ENCODE measurements at regions not wholly inside any gene's neighbourhood (a gene's known extent, or its start where the extent isn't known, plus 50 kb on each side); places are given as distances from the start of the nearest gene placed in this dataset.

DNA sequence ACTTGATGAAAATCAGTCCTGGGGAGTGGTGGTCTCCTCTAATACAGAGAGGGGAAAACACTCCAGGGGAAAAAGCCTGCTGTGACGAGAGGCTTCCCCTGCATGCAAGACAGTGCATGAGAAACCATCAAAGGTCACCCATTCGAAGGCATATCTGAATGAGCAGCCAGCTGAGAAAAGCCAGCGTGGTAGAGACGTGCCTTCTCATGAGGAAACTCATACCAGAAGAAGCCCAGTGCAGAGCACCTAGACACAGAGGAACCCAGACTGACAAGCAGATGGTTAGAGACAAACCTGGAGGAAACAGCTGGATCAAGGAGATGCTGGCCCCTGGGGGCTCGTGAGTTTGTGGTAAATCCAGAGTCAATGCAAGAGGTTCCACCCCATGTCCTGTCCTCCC, 534.8 kb downstream of the BRD1 start:
- DNase-seq = no peak

DNA sequence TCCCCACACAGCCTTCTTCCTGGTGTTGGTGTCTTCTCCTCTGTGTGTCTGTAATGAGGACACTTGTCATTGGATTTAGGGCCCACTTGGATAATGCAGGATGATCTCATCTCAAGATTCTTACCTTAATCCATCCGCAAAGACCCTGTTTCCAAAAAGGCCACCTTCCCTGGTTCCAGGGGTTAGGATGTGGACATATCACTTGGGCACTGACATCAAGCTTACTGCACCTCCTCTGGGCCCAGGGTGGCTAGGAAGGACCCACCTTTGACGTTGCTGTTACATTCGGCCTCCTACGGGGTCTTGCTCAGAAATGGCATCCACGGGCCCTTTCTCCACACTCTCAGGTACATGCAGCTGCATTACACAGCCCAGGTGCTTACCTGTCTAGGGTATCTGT, 535.9 kb downstream of the BRD1 start:
- no peak for DNase-seq

- no peak for DNase-seq
These were observed 536.5 kb downstream of the BRD1 start for GRCh38 chr22:49291169-49291568.

GRCh38 chr22:49290711-49291110, 537.0 kb downstream of the BRD1 start:
- DNase-seq = no peak

- no peak for DNase-seq
These were observed 537.6 kb downstream of the BRD1 start for GRCh38 chr22:49289822-49290679.

- DNase-seq = no peak
These were observed 541.4 kb downstream of the BRD1 start for GRCh38 chr22:49286181-49286760.

- DNase-seq = no peak
These were observed 542.7 kb downstream of the BRD1 start for GRCh38 chr22:49284931-49285330.

DNA sequence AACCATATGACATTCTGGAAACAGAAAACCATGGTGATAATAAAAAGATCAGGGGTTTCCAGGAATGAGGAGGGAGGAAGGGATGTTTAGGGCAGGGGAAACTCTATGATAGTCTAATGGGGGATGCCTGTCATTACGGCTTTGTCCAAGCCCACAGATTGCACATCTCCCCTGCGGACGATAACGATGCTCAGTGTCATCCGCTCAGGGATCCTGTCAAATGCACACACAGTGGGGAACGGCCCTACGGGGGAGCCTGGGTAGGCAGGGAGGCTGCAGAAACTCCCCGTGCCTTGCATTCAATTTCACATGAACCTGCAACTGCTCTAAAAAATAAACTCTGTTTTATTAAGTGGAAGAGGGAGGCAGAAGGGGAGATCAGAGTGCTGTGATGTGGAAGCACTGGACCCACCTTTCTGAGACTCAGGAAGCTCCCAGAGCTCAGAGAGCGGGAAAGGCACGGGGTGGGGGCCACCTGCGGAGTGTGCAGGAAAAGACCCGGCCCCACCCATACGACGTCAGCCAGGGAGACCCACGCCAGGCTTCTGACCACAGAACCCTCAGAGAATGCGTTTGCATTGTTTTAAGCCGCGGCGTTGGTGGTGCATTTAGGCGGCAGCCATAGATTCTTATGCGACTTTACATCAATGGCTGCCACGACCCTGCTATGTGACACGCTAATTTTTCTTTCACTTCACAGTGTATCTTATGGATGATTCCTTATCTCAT, 543.5 kb downstream of the BRD1 start:
- no peak for DNase-seq

- DNase-seq = no peak
These were observed 545.1 kb downstream of the BRD1 start for GRCh38 chr22:49282596-49282995.

- DNase-seq = no peak
These were observed 546.0 kb downstream of the BRD1 start for GRCh38 chr22:49281467-49282340.

DNA sequence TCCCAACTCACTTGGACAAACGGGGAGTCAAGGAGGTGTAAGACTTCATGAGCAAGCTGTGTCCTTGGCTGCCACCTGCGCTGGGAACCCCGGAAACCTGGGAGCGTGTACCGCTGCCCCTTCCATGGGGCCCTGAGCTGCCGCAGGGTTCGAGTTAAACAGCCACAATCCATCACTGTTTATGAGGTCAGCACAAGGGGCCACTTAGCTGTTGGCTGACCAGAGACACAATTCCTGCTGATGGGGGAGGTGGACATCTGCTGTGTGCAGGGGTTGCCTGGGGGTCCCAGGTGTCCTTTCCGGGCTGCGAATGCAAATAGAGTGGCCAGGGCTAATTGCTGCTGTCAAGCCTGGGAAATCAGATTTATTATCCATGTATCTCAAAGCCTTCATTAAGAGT, 549.3 kb downstream of the BRD1 start:
- DNase-seq = no peak

DNA sequence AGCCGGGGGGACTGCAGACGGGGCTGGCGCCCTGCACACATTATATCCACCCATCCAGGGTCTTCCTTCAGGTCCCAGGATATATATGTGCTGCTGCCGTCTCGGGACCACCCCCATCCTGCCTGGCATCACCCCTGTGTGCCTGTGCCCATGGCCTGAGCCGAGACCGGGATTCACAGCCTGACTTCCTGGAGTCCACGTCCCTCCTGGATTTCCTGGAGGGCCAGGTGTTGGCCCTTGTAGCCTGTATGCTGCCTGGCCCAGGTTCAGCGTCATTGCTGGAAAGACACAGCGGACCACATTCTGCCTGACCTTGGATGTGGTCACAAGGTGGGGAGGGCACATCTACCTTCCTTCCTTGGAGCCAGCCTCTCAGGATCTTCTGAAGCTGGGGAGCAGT, 551.1 kb downstream of the BRD1 start:
- DNase-seq = no peak

DNA sequence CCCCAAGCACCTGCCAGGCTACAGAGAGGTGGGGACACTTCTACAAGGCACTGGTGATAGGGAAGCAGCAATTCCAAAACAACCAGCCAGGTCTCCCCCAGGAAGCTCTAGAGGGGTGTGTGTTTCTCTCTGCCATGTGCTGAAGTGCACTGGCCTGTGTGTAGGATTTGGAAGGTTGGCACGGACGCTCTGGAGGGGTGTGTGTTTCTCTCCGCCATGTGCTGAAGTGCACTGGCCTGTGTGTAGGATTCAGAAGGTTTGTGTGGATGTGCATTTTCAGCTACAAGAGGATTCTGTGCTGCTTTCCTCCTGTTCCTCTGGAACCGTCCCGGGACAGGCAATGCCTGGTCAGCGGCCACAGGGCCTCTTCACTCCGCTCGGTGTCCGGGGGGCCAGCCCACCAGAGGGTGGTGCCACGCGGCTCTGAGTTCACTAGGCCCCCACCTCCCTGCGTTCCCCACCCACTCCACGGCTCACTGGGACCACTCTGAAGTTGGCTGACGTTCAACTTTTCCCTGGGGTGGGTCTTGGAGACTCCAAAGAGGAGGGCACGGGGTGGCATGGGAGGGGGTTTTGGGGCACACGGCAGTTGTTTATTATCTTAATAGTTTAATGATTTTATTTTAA, 552.8 kb downstream of the BRD1 start:
- no peak for DNase-seq

- no peak for DNase-seq
These were observed 555.0 kb downstream of the BRD1 start for GRCh38 chr22:49272546-49273125.

- no peak for DNase-seq
These were observed 555.8 kb downstream of the BRD1 start for GRCh38 chr22:49271831-49272230.

GRCh38 chr22:49271369-49271727, 556.3 kb downstream of the BRD1 start:
- DNase-seq = no peak

GRCh38 chr22:49270595-49271368, 556.9 kb downstream of the BRD1 start:
- DNase-seq = no peak

- DNase-seq = no peak
These were observed 557.7 kb downstream of the BRD1 start for GRCh38 chr22:49269928-49270327.

- no peak for DNase-seq
These were observed 558.3 kb downstream of the BRD1 start for GRCh38 chr22:49269371-49269770.

DNA sequence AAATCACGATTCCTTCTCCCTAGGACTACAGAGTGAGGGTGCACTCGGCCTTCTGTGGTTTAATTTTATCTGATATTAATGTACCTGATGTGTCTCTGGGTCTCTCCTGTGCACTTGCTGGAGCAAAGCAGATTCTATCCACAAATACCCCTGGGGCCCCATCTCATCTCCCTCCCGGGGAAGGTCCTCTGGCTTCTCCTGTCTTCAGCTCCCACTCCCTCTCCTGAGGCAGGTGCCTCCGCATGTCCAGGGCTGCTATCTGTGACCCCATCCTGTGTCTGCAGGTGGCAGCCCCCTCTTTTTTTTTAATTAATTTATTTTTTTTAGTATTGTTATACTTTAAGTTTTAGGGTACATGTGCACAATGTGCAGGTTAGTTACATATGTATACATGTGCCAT, 558.7 kb downstream of the BRD1 start:
- DNase-seq = no peak

DNA sequence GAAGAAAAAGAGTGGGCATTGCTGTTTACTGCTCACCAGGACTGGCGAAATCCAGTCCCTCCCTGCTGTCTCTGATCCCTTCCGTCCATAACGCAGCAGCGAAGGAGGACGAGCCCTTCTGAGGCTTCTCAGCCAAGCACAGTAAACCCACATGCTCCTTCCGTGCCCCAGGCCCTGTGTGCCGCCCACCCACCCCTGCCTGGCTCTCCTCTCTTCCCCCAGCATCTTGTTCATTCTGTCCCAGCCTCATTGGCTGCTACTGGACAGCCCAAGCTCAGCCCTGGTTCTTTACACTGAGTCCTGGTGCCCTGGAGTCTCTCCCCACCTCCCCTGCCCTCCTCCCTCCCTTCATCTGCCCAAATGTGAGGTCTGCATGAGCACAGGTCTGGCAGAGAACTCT, 559.7 kb downstream of the BRD1 start:
- no peak for DNase-seq

Measured in activated CD4-positive, alpha-beta T cell treated with anti-CD3 and anti-CD28 coated beads for 1 hour (primary cell).